Upper lobe of left lung (tissue), 4 donors: ENCODE measurements at regions not wholly inside any gene's neighbourhood (a gene's known extent, or its start where the extent isn't known, plus 50 kb on each side); places are given as distances from the start of the nearest gene placed in this dataset.

Experiments
- POLR2AphosphoS5 ChIP-seq, 2 donors: sonication (generic); formaldehyde crosslinking; IDR thresholded peaks; one replicate each; pipeline ENCODE4 v1.5.1; 2017; ENCODE audit warnings: antibody characterized with exemption in 2 of 2
- TF ChIP-seq, protein P1 (sequence below), 6 experiments: fragments of 450-650 bp in 4 of 6; fragments of 200-600 bp in 2 of 6; sonication (generic) in 2 of 6; IDR thresholded peaks; one replicate each; pipeline ENCODE4 v1.5.1; 2016 to 2019; ENCODE audit warnings: antibody characterized with exemption in 6 of 6

GRCh38 chrX:40459571-40460158 lies 121.1 kb upstream of the ATP6AP2 start:
- TF ChIP-seq, protein P1, sequence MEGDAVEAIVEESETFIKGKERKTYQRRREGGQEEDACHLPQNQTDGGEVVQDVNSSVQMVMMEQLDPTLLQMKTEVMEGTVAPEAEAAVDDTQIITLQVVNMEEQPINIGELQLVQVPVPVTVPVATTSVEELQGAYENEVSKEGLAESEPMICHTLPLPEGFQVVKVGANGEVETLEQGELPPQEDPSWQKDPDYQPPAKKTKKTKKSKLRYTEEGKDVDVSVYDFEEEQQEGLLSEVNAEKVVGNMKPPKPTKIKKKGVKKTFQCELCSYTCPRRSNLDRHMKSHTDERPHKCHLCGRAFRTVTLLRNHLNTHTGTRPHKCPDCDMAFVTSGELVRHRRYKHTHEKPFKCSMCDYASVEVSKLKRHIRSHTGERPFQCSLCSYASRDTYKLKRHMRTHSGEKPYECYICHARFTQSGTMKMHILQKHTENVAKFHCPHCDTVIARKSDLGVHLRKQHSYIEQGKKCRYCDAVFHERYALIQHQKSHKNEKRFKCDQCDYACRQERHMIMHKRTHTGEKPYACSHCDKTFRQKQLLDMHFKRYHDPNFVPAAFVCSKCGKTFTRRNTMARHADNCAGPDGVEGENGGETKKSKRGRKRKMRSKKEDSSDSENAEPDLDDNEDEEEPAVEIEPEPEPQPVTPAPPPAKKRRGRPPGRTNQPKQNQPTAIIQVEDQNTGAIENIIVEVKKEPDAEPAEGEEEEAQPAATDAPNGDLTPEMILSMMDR (IDR thresholded peaks at IDR 0.05): no peak
- no peak for TF ChIP-seq POLR2AphosphoS5 (IDR thresholded peaks at IDR 0.05)
